Germinal center (tissue), 1 donor: ENCODE measurements at regions not wholly inside any gene's neighbourhood (a gene's known extent, or its start where the extent isn't known, plus 50 kb on each side); places are given as distances from the start of the nearest gene placed in this dataset.

Experiments
- DNase-seq: peaks from one replicate; pipeline ENCODE4 v3.0.0; 2012; ENCODE audit warnings: mixed read lengths, low spot score

DNA sequence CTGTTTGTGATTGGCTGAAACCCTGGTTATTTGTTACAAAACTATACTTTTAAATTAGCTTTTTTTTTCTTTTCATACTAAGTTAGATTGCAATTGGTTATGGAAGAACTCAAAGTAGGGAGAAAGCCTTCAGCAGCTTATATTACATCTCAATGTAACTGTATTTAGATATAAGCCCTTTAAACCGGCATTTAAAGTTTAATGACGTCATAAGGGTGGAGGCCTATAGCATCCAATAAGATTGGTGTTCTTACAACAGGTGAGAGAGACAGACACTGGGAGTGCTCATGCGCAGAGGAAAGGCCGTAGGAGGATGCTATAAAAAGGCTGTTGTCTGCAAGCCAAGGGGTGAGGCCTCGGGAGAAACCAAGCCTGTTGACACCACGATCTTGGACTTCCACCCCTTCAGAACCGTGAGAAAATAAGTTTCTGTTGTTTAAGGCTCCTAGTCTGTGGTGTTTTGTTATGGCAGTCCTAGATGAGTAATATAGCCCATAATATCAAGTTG lies 1198.8 kb upstream of the SPRY2 start:
- no peak for DNase-seq

DNA sequence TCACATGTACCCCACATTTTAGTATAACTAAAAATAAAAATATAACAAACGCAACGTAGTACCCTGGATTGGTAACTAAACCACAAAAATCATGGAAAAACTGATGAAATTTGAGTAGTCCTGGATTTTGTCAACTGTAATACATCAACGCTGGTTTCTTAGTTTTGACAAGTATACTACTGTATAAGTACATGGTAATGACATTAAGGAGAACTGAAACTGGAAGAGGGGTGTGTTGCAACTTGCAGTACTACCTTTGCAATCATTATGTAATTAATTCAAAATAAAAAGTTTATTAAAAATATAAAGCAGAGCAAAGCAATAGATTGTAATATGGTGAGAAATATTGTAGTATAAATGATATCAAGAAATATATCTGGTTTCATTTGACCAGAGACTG lies 1158.0 kb upstream of the SPRY2 start:
- DNase-seq = no peak

DNA sequence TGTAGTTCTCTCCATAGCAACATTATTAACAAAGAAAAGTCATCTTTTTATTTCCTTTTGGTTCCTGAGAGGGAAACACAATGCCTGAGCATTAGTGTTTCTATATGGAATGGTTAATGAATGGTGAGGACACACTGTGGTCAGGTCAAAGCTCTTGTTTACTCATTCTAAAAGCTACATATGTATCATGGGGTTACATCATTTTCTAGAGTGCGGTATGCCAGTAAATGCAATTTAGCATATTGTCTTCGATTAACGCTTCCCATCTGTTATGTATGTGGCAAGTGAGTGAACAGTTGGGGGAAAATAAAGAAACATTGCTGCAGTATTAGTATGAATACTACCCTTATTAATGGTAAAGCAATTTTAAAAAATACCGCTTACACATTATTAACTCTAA lies 1152.2 kb upstream of the SPRY2 start:
- DNase-seq = no peak

DNA sequence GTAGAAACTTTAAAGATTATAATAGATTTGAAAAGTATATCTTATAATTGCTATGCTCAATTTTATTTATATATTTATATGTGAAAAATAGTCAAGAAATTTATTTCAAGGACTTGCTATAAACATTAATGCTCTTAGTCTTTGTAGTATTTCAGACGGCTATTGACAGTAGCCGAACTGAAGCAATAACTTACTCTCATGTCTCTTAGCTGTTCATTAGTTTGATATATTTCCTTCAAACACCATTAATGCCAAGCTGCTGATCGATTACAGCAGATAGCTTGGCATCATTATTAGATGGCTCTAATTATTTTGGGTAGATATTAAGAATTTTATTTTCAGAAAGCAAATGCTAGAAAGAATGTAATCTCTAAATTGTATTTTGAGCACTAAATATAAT lies 1151.5 kb upstream of the SPRY2 start:
- no peak for DNase-seq

DNA sequence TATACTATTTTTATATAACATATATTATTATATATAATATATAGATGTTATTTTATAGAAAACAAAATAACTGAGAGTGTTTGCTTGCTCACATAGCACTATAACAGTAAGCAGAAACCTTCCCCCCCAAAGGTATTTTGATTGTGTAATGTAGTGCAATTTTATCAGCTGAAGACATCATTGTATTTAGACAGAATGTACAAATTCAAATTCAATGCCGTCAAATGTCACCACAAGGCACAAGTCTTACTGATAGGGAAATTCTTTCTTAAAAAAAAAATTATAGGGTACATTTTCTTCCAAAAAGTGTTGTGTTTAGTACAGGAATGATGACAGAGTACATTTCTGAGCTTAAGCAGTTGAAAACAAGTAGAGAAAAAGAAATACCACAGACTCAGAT lies 1147.1 kb upstream of the SPRY2 start:
- no peak for DNase-seq

DNA sequence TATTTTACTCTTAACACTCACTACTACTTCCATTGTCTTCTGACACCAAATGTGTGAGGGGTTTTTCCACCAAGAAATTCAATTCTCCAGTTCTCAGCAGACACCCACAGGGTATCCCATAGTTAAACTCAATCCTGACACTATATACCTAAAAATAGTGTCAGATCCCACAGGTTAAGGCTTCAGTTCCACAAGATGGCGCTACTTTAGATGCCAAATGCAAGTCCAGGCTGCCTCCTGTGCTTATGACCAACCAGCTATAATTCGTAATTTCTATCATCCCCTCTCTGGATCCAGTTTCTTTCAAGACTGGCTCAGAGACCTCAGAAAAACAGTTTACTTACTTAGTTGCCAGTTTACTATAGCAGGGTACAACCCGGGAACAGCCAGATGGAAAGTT lies 1146.2 kb upstream of the SPRY2 start:
- DNase-seq = no peak

DNA sequence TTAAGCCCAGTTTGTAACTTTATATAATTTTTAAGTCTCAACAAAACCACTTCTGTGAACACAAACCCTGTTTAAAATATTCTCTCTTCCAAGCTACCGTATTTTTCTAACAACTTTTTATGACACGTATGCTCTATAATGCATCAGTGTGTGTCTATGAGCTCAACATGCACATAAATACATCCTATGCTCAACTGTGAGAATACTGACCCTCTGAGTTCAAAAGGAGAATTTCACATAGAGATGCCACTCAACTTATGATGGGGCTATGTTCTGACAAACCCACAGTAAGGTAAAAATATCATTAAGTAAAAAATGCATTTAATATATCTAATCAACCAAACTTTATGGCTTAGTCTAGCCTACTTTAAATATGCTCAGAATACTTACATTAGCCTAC lies 1139.7 kb upstream of the SPRY2 start:
- no peak for DNase-seq

DNA sequence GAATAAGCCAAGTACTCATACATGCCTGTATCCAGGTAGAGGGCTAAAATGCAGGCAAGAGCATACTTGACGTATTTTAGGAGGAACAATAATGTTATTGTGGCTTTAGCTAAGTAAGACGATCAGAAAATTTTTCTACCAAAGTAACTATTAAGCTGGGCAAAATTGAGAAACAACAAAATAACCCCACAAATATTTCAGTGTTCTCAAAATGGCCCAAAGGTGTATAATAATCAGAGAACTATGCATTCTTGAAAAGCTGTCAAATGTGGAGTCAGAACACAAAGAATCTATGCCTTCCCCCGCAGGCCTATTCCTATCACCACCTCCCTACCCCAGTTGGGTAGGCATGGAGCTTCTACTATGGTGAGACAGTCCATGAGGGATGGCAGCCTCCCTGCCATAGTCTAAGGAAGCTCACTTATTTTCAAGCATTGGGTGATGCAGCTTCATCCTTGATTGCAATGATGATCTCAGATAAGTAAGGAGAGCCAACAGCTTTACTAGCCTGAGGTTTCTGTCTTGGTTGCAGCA lies 1132.5 kb upstream of the SPRY2 start:
- no peak for DNase-seq

DNA sequence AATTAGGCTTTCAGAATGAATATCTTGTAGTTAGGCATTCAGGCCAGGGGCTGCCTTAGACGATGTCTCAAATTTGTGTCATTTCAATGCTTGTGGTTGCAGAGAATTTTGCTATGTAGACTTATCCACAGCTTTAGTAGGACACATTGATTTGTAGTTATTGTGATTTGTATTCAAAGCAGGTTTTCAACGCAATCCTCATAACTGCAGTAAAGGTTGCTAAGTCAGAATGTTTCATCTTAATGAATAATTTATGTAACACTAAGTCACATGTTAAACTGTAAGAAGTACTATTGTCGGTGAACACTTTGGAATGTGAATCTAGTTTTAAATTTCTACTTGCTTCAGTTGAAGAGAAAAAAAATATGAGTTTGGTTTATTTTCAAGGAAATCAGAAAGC lies 1117.2 kb upstream of the SPRY2 start:
- DNase-seq = no peak

DNA sequence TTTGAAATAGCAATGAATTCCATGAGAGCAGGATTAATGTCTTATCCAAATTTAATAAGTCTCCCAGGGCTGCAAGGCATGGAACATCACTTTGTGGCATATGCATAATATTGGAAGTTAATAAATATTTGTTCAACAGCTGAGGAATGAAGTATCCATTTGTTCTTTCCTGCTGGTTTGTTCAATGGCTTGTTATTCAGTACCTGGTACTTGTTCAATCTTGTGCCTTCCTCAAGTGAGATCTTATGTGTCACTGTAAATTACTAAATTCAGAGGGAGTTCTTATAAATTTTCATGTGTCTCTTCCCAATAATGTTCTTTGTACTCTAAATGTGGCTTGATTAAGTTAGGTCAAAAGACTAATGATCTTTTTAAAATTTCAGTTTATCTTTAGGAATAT lies 1105.5 kb upstream of the SPRY2 start:
- DNase-seq = no peak

DNA sequence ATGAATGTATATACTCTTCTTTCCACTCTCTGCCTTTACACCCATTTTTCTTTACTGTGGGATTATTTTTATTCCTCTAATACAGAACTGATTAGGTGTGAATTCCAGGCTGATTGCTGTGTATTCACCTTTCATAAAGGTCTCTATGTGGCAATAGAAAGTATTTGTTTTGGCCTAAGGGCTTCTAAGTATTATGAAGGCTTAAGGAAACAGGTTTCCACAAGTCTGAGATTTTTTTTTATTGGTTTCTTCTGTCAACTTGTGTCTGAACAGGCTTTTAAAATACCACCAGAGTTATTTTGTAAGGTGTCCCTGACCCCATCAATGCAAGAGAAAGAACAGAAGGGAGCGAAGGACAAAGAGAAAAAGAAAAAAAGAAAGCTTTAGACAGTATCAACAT lies 1102.0 kb upstream of the SPRY2 start:
- DNase-seq = no peak

DNA sequence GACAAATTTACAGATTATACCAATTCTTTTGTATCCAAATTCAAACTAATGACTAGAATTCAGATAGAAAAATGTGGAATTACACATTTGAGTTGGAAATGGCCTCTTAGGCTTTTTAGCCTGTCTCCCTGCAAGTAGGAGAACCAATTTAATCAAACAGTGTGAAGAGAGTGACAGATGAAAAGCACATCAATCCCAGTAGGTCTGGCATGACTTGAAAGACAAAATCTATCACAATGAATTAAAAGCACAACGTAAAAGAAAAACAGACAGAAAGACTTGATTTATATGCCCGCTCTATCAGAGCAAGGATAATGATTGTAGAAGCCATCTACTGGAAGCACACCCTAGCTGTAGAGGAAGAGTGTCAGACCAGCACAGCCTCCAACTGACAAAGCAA lies 1084.4 kb upstream of the SPRY2 start:
- DNase-seq = no peak

DNA sequence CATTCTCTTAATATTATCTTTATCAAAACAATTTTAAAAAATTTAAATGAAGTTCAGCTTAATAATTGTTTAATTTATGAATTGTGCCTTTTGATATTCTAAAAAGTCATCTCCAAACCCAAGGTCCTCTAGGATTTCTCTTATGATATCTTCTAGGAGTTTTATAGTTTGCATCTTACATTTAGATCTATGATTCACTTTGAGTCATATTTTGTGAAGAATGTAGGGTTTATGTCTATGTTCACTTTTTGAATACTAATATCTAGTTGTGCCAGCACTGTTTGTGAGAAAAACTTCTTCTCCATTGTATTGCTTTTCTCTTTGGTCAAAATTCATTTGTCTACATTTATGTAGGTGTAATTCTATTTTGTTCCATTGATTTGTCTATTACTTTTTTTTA lies 1068.4 kb upstream of the SPRY2 start:
- DNase-seq = no peak

DNA sequence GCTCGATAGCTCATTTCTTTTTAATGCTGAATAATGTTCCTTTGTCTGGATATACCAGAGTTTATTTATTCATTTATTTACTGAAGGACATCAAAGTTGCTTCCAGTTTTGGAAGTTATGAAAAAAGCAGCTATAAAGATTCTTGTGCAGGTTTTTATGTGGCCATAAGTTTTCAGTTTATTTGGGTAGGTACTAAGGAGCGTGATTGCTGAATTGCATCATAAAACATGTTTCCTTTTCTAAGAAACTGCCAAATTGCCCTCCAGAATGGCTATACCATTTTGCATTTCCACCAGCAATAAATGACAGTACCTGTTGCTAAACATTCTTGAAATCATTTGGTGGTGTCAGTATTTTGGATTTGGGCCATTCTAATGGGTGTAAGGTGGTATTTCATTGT lies 1067.7 kb upstream of the SPRY2 start:
- DNase-seq = no peak

DNA sequence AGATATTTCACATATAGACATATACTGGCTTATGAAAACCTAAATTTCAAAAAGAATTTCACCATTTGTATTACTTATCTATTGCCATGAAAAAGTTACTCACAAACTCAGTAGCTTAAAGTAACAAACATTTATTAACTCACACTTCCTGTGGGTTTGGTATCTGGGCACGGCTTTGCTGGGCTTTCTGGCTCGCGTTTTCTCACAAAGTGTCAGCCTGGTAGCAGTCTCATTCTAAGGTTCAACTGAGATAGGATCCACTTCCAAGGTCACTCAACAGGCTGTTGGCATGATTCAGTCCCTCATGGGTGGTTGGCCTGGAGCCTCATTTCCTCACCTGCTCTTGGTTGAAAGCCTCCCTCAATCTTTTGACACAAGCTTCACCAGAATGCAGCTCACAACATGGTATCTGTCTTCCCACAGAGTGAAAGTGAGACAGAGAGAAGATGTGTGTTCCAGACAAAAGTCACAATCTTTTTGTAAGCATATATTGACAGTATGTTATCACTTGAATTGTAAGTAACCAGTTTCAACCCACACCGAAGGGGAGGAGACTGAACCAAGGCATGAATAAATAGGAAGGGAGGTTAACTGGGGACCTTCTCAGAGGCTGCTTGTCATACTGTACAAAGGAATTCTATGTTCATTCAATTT lies 1065.8 kb upstream of the SPRY2 start:
- no peak for DNase-seq

DNA sequence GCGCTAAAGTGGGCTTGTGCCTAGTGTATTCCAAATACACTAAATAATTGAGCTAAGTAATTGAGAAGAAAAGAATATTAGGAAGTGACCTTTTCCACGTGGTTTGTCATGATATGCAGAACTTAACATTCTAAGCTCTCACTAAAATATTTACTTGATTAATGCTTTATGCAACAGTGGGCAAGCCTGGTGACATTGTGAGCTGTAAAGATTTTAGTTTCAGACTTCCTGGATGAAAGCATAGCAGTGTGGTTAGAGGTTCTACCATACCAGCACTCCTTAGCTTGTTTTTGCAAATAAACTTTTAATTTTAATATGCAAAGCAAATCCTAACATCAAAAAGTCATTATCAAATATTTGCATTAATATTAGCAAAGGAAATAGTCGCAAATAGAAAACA lies 1065.1 kb upstream of the SPRY2 start:
- DNase-seq = no peak

DNA sequence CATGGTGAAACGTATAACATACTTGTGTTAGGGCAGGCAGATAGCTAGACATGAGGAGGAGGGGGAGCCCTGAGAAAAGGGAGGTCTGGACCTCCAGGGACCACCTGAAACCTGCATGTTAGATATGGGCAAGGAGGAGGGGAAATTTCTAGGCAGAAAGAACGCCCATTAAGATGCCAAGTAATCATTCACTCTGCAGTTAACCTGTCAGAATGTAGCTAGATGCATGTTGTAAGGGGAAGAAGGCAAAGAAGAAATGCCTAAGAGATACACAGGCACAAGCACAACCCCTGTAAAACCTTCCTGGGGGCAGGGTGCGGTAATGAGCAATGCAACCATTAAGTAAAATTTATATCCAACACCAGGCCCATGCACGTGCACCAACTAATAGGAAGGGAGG lies 1055.3 kb upstream of the SPRY2 start:
- no peak for DNase-seq

DNA sequence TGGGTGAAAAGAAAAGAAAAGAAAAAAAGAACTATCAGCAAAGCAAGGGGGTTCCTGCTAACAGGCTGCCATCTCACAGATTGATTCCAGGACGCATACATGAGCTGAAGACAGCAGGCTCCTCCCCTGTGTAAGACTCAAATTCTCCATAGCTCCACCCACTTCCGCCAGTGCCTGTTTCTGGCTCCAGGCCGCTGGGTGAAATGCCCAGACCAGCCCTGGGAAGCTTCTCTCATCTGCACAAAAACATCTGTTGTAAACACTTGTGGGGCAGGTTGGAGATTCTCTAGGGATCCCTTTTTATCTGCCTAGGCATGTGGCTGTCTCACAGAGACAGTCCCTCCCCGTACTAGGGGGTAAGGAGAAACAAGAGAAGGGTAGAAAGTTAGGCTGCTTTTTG lies 1054.4 kb upstream of the SPRY2 start:
- DNase-seq = no peak

DNA sequence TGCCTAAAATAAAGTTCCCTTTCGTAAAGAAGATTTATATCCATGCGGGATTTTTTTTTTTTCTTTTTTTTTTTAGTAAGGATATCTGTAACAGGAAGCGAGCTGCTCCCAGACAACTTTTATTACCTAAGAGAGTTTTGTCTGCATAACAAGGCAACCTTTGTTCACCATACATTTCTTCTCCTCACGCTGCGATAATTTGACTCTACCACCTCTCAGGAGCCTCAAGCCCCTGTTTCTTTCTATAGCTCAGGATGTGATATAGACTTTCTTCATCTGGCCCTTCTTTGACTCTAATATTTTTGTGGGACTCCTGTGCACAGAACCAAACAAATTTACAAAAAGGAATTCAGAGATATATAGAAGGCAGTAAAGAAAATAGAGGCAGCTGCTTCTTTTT lies 1053.7 kb upstream of the SPRY2 start:
- DNase-seq = no peak

DNA sequence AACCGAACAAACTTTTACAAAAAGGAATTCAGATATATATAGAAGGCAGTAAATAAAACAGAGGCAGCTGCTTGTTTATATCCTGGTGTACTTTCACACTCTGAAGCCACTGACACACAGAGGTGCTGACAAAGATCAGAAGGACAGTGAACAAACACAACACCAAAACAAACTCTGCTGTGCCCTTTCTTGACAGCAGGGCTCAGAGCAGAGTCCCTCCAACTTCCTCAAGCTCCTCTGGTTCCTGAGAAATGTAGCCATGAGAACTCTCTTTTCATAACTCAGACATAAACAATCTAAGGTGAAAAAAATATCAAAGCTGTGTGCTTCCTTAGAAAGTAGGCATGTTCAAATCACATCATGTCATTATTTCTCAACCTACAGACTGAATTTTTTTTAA lies 1052.8 kb upstream of the SPRY2 start:
- DNase-seq = no peak

DNA sequence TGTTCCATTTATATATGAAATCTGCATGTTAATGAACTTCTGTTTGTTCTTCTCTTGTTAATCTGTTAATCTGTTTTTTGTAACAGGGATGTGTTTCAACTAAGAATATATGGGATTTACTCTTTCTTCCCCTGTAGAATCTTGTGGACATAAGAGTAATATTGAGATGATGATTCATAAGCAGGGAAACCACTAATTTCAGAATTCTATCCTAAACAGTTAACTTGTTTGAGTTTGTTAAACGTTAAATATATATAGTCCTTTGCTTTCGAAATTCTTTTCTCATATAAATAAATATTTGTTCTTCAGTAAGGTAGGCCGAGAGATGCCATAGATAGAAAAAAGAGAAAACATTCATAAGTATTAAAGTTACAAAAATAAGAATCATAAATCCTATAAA lies 1052.2 kb upstream of the SPRY2 start:
- no peak for DNase-seq

DNA sequence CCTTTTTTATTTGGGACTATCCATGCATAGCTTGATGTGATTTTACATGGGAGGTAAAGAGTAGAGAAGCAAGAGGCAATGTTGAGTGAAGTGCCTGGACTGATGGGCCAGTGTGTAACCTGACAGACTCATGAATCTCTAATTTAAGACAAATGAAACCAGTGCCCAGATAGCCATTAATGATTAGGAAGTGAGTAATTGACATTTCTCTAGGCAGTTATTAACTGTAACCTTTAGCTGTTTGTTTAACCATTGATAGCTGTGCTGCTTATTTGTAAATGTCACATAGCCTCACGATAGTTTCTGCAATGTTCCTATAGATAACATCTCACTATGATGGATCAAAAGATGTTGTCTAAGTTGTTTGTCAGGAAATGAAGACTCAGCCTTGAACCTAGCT lies 1047.5 kb upstream of the SPRY2 start:
- DNase-seq = no peak

DNA sequence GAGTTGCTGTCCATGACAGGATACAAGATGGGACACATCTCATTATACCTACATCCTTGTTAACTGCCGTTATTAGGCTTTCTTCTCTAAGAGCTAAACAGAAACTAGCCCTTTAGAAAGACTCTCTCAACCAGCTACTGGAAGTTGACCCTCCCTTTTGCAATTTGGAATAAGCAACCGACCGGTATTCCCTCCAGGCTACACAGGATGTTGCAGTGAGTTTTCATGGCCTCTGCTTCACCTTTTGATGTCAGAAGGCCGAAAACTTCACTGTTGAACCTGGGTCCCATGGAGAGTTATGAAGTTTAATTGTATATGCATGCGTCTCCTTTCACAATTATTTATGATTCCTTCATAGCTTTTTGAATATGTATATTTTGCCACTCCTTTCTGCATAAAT lies 1042.5 kb upstream of the SPRY2 start:
- DNase-seq = no peak

DNA sequence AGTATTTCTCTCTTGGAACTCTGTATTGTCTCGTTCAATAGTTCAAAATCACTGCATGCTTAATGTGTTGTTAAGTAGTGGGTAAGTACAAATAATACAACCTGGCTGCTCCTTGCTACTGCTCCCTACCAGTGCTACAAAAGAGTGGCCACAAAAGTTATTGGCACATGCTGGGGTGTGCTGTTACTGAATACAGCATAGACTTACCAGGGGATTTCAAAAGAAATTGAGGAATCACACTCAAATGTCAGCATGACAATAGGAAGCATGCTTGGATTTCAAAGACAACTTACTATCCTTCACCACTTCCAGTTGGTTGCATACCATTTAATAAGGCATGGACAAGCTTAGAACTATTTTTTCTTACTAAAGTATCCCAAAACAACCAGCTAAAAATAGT lies 1041.3 kb upstream of the SPRY2 start:
- DNase-seq = no peak

DNA sequence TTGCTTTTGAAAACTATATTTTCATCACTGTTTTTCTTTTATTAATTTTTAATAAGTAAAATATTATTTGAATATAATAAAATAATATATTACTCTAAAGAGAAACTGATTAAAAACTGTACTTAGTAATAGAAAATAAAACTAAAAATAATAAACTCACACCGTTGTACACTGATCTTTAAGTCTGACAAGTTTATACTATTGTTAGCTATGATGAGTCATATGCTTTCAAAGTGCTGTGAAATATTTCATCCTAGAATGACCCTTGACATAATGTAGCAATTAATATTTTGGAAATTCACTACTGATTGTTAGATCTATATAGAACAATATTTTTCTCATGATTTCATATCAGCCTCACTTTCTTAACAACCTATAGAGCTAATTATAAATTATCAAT lies 1040.6 kb upstream of the SPRY2 start:
- no peak for DNase-seq
